ELR (cell line): ENCODE measurements at regions not wholly inside any gene's neighbourhood (a gene's known extent, or its start where the extent isn't known, plus 50 kb on each side); places are given as distances from the start of the nearest gene placed in this dataset.

ENCODE experiments used
- DNase-seq: peaks from one replicate; pipeline ENCODE4 v3.0.0-alpha.2; 2015; ENCODE audit warnings: low read depth

DNA sequence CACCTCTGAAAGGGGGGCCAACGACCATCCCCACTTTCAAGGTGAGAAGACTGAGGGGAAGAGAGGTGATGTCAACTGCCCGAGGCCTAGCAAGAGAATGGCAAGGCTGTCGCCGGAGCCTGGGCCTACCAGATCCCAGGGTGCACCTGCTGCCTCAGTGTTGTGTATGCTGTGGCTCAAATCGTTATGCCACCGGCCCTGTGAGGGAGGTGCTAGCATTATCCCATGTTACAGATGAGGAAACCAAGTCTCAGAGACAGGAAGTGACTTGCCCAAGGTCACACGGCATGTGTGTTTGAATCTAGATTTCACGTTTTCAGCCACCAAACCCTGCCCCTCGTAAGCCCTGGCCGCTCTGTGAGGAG lies 152.5 kb downstream of the CEBPB start:
- DNase-seq: no peak

DNA sequence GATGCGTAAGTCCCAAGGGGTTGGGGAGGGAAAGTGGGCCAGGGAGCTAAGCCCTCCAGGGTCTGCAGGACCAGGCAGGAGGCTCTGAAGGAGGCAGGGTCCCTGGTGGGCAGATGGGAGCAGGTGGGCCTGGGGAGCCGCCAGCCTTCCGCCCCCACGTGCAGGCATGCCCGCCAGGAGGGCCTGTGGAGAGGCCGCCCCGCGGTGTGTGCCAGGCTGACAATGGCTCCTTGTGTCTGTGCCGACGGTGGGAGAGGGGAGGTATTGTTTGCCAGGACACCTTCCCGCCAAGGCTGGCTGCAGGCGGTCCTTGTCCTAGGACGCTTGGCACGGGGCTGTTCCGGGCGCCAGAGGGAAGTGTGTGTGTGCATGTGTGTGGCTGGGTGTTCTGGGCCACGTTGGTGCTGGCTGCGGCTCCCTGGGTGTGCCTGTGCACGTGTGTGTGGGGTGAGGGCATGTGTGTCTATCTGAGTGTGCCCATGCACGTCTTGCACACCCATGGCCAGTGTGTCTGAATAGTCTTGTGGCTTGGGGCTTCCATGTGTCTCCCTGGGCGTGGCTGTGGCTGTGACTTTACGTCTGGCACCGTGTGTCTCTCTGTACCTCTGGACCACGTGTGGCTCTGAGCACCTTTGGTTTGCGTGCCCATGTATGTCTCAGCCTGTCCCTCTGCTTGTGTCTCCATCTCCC lies 153.0 kb downstream of the CEBPB start:
- no peak for DNase-seq

DNA sequence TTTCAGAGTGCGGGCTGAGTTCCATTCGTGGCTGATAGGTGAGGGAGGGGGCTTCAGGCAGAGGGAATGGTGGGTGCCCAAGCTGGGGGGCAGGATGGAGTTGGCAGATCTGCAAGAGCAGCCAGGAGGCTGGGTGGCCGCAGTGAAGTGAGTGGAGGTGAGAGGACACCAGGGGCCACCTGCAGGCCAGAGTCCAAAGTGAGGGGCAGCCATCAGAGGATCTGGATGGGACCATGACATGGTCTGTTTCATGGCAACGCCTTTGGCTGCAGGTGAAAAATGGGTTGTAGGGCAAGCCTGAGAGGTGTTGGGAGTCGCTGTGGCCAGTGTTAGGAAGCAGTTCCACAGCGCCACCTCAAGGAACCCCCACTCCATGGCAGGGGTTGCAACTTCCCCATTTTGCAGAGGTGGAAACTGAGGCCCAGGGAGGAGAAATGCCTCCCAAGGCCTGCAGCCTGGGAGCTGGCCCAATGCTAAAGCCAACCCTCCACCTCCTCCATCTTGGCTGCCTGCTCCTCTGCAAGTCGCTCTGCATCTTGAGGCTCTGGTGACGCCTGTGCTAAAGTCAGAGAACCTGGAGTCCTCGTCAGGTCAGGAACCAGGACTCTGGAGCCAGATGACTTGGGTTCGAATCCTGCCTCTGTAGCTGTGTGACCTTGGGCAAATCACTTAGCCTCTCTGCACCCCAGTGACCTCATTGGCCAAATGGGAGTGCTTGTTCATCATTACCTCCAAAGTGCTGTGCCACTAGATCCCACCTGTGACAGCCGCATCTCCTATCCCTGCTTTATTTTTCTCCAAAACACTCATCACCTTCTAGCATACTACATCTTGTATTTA lies 153.8 kb downstream of the CEBPB start:
- no peak for DNase-seq

DNA sequence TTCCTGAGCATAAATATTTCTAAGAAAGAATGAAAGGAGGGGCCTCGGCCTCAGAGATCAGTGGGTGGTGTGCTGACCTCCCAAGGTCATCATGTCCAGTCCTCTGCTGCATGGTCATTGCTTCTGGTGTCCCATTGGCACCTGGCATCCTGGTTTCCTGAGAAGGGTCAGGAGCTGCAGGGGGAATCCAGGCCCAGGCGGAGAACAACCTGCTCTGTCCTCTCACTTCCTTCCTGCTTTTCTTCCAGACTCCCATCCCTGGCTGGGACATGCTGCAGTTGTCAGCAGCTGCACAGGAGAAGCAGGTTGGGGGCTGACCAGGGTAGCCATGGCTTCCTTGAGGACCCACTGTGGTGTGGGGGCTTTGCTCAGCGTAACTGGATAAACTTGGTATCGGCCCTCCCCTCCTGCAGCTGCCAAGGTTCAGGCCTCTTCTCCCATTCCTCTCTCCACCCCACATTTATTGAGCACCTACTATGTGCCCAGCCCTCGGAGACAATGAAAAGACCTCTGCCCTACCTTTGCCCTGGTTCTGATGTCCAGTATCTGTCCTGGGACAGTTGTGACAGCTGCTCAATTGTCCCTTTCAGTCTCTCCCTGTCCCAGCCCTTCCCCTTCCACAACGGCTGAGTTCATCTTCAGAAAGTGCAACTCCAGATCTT lies 155.2 kb downstream of the CEBPB start:
- DNase-seq: no peak

DNA sequence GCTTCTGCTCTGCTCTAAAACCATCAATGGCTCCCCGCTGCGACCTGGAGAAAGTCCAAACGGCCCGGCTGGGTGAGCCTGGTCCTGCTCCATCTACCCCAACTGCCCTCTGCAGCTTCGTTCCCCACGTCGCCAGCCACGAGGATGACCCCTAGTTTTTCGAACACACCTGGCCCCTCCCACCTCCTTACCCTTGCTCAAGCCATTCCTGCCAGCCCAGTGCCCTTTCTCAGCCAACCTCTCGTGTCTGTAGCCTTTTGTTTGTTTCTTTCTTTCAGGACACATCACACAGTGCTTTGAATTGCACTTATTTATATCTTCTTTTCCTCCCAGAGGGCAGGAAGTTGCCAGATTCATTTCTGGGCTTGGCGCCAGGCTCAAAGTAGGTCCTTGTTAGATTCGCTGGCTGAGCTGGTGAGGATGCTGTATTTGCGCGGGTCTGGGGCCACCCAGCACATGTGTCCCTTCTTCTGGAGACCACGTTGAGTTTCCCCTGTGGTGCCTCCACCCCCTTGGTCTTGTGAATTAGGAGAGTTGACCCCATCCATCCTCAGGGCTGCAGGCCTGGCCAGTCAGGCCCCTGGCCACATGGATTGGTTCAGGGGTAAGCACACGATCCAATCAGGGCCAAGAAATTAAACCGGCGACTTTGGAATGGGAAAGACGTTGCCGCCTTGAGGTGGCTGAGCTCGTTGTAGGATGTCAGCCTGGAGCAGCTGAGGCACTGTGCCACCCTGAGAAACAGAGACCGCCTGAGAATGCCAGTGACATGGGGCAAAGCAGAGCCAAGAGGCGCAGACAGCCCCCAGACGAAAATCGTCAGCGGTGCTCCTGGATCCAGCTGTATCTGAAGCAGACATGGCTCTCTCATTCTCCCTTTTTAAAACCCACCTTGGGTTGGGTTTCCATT lies 156.0 kb downstream of the CEBPB start:
- peak; percentile 87 for DNase-seq

DNA sequence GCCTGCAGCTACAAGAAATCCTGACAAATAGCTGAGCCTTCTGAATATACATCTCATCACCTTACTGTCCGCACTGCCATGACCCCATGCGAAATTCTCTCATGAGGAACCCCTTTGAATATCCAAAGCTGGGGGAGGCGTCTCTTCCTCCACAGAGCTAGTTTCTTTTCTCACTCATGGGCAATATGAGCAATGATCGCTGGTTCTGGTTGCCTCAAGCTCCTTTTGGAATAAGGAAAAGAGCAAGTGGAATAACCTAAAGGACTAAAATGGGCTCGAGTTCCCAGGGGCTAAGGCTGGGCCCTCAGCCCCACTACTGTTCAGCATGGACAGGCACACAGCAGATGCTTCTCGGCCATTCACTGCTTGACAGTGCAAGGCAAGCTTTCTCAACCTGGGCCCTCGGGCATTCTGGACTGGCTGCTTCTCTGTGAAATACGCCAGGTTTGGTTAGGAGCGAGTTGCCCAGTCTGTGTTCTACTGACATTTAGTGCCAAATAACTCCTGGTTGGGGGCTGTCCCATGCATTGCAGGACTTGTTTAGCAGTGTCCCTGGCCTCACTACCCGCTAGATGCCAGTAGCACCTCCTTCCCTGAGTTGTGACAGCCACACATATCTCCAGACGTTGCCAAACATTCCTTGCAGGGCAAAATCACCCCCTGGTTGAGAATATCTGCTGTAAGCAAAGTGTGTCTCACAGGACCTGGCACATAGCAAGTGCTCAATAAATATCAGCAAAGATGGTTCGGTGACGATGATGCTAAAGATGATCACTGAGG lies 156.8 kb downstream of the CEBPB start:
- no peak for DNase-seq

DNA sequence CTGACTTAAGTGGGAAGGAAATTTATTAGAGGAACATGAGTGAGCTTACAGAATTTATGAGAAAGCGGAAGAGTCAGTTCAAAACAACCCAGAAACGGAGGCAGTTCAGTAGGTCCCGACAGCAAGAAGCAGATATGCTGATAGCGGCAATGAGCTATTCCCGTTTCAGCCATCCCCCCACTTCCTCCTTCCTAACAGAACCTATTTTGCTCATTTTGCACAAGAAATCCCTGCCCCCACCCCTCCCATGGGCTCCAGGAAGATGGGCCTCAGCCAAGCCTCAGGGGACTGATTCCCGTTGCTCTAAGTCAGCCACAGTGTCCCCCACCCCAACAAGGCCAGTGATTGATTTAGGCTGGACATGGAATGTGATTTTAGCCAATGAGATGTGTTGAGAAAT lies 157.5 kb downstream of the CEBPB start:
- no peak for DNase-seq

DNA sequence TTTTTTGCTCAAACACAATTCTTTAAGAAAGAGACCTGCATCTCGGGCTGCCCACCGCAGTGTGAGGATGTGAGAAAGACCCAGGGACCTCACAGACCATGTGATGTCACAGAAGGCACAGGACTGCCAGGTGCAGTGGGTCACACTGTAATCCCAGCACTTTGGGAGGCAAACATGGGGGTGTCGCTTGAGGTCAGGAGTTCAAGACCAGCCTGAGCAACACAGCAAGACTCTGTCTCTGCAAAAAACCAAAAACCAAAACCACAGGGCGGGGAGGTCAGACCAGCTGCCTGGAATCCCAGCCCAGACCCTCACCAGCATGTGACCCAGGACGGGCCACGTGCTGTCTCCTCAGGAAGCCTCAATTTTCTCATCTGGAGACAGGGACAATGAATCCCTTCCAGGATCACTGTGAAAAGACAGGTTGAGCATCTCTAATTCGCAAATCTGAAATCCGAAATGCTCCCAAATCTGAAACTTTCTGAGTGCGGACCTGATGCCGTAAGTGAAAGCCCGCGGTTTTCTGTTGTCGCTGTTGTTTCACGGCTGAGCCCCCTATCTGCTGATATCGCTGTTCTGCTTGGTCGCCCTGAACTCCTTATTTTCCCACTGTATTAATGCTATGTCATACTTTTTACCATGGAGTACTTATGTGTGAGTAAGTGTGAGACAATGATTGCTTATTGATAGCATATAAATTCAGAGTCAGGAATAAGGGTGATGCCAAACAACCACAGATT lies 159.5 kb upstream of the PTPN1 start:
- DNase-seq: no peak

DNA sequence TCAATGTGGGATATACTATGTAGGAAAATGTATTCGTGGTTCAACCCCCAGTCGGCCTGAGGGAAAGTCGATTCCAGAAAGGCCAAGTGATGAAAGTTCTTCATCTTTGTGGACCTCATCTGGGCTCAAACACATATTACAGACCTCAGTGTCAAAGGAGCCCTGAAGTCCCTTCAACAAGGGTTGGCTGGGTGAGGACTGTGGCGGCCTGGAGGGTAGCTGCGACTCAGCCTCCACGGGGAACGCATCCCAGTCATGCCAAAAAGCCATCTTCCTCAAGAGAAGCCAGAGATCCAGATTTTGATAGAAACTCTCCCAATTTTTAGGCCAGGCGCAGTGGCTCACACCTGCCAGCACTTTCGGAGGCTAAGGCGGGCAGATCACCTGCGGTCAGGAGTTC lies 158.6 kb upstream of the PTPN1 start:
- DNase-seq: no peak

DNA sequence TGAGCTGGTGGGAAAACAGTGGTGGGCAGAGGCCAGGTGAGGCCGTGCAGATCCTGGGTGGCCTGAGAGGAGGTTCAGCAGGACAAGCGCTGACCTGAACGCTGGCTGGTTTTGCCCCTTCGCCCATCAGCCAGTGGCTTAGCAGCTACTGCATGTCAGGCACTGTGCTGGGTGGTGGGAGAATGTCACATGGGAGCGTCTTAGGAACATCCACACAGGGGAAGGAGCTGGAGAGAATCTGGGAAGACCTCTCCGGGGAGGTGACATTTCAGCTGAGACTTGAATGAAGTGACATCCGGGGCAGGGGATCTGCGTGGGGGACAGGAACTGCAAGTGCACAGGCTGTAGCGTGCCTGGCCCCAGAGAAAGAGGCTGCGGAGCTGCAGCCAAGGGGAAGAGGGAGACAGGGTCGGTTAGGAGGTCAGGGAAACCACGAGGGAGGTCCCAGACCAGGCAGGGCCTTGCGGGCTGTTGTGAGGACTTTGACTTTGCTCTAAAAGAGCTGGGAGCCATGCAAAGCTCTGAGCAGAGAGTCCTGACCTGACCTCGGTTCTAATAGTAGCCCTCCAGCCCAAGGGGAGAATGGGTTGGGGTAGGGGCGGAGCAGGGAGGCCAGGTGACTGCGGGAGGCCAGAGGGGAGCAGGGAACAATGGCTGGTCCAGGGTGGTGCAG lies 156.8 kb upstream of the PTPN1 start:
- DNase-seq: no peak

DNA sequence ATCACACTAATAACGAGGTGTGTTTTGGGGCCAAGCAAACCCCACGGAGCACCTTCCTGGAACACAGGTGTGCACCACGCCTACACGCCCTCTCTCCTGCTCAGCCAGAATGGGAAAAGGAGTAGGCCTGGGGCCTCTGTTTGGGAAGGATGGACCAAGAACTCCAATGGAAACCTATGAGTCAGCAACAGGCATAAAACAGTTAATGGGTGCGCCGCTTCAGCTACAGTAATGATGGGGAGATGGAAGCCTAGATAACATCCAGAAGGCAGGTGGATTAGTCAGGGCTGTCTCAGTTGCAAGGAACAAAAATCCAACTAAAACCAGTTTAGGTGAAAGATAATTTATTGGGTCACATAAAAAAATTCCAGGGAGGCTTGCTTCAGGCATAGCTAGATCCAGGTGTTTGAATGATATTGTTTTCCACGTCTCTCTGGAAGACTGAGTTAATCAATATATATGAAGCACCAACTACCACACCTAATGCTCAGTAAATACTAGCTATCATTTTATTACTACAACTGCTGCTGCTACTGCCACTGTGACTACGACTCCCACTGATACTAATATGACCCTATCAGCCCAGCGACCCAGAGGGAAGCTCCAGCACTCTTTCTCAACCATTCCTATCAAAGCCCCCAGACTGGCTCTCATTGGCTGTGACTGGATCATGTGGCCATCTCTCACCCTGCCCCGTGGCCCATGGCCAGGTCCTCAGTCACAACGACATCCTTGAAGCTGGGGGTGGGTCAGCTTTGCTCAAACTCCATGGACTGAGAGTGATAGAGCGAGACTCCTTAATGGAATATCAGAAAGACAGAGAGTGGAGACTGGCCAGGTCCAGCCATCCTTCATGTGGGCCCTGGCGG lies 155.2 kb upstream of the PTPN1 start:
- DNase-seq: no peak

DNA sequence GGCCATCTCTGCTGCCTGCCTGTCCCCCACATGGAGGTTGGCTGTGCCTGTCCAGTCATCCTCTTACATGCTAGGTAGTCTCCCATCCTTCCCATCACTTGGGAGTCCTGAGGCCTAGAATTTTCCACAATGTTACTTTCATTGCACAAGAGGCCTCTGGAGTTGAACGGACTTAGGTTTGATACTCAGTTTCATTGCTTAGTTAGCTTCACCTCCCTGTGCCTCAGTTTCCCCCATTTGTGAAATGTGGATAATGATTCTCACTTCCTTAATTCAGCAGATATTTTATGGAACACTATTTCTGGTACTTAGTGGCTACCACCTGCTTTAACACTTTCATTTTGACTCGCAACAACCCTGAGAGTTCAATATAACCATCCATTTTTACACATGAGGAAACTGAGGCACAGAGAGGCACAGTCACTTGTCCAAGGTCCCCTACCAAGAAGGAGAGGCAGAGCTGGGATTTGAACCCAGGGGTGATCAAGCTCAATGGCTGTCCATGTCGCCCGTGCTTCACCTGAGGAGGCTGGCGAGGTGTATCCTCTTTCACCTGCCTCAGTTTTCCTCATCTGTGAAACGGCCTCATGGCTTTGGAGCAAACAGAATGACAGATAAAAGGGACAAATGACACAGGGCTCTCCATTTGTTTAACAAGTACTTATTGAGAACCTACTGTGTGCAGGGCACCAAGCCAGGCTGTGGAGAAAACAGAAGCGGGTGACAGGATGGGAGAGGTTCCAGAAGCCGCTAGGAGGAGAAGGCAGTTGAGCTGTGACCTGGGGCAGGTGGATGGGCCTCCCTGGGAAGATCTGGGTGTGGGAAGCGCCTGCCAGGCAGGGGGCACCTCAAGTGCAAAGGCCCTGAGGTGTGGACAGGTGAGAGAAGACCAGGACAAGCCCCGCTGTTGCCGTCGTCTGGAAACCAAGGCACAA lies 154.3 kb upstream of the PTPN1 start:
- no peak for DNase-seq

DNA sequence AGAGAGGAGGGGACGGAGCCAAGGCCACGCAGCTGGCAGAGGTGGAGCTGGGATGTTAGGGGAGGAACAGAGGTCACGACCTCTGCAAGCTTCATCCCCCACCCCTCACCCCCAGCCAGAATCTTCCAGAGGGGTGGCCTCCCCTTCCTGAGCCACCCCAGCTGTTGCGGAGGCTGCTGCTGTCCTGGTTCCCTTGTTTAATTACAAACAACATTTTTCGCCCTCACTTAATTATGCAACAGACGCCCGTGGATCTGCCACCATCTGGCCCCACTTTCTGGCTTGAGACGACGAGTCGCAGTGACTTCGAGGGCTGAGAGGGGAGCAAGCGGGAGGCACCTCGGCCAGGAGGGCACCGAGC lies 153.7 kb upstream of the PTPN1 start:
- DNase-seq: no peak

DNA sequence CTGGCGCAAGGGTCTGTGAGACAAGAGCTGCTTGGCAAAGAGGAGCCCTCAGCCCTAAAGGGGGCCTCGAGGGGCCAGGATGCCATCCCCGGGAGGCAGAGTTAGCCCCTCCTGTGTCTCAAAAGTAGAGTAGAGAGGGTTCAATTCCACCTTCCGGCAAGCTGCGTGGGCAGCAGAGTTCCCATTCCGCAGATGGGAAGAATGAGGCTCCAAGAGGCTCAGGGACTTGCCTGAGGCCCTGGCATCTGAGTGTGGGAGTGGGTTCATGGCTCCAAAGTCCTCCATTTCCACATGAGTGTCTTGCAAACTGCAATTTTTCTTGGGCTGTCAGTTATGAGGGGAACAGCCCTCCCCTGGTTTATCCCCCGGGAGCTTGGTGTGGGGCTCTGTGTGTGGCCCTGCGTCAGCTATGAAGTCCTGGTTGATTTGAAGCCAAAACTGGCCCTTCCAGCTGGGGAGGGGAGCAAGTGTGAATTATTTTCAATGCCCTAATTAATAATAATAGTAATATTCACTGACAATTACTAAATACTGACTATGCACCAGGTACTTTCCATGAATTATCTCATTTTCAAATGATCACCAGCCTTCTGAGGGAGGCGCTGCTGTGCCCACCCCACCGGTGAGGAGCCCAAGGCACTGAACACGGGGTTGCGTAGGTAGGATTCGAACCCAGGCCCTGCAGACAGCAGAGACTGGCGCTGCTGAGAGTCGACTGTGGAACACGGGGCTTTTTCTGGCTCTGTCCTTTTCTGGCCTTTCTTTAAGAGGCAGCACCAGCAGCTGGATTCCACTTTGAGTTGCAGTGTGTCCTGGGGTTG lies 153.0 kb upstream of the PTPN1 start:
- no peak for DNase-seq

DNA sequence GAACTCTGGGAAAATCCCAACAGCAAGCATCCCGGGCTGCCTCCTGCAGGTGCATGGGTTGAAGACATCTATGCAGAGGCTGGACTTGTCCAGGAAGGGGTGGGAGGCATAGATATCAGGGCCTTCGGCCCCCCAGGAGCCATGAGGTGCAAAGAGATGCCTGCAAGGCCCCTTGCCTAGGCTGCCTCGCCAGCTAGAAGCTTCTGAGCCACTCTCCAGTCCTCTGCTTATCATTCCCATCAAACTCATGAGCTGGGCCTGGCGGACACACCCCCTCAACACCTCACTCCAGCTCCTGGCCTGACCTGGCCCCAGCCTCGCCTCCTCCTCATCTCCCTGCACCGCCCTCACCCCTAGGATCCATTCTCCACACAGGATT lies 152.4 kb upstream of the PTPN1 start:
- no peak for DNase-seq

DNA sequence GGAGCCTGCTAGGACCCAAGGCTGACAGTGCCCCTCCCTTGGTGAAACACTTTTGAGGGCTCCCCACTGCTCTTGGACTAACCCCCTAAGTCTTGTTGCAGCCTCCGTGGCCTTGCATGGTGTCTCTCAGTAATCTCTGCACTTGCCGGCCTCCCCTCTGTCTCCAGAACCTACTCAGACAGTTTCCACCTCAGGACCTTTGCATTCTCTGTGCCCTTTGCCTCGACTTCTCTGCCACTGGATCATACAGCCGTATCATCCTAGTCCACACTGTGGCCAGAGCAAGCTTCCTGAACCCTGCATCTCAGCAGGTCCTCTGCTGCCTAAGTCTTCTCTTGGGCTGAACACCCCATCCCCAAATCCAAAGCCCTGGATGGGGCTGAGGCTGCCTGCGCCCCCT lies 152.0 kb upstream of the PTPN1 start:
- DNase-seq: no peak

DNA sequence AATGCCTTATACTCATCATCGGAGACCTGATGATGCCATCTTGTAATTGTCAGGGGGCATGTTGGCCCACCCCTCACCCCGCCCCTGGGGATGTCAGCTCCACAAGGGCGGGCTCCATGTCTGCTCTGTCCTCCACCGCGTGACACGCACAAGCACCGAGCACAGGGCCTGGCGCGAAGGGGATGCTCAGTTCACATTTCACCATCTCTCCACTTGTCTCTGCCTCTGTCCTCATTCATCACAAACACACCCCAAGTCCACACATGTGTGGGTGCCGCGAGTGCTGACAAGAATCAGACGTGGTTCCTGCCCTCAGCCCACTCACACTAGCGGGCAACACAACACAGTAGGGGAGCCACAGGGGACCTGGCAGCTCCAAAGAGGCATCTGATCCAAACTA lies 151.2 kb upstream of the PTPN1 start:
- DNase-seq: no peak
